K562 (cell line): ENCODE measurements at regions not wholly inside any gene's neighbourhood (a gene's known extent, or its start where the extent isn't known, plus 50 kb on each side); places are given as distances from the start of the nearest gene placed in this dataset.
A peak's percentile ranks its signal among the peaks of the same experiment; 100 is the strongest.

ENCODE experiments used
- ATAC-seq: fragments of 200-7000 bp; cut with Tn5 transposase; 3 replicates; pipeline ENCODE4 v1.9.1; 2020; ENCODE audit warnings: moderate library complexity
- BruUV-seq: library from RNA; stranded (reverse); fragments of 400-500 nt; replicated peaks from 2 replicates; lab custom pipeline; 2021; lab: Mats Ljungman, UMichigan
- CTCF ChIA-PET: fragments of 300-600 bp; formaldehyde crosslinking; extraction: SDS; loops from one replicate; lab custom pipeline; 2021; ENCODE audit warnings: low intra/inter-chr PET ratio; lab: Yijun Ruan, JAX
- POLR2A ChIA-PET: fragments of 300-600, 350-650 bp; sonication (Branson Sonifier 250); formaldehyde crosslinking; extraction: SDS; loops from one replicate; lab custom pipeline; 2021; ENCODE audit warnings: antibody characterized with exemption, inconsistent platforms; lab: Yijun Ruan, JAX
- DNase-seq, 4 experiments: peaks; one replicate each; pipeline versions ENCODE4 v3.0.0 to v3.0.0-alpha.2; 2011 to 2018; ENCODE audit warnings: low spot score in 3 of 4, mixed read lengths in 3 of 4; ENCODE audit errors: extremely low read depth in 1 of 4
- FAIRE-seq: peaks from 2 replicates; lab custom pipeline; 2011; peaks lifted over from hg19 to GRCh38; lab: Jason Lieb, UNC
- H2AFZ ChIP-seq: 2 replicates; pipeline ENCODE4 v1.6.0; 2011; ENCODE audit warnings: low read depth, low read length, control low read depth, inconsistent platforms
- H3K27ac ChIP-seq: fragments of 200-600 bp; 3 replicates; pipeline ENCODE4 v1.8.0; 2011; ENCODE audit warnings: low read depth, mild to moderate bottlenecking, control low read depth, inconsistent platforms, low read length, moderate library complexity, mixed read lengths; ENCODE audit errors: extremely low read depth
- H3K27me3 ChIP-seq, 2 experiments: fragments of 300-600 bp in 1 of 2; 2 replicates in 1 of 2; 3 replicates in 1 of 2; pipeline versions ENCODE4 v1.6.0 to v1.8.0; 2011; ENCODE audit warnings: inconsistent platforms in 2 of 2, low read length in 2 of 2, mild to moderate bottlenecking in 1 of 2, mixed read lengths in 1 of 2, moderate library complexity in 1 of 2; ENCODE audit not compliant: control insufficient read depth in 2 of 2, insufficient read depth in 2 of 2
- H3K36me3 ChIP-seq: fragments of 300-600 bp; 3 replicates; pipeline ENCODE4 v1.8.0; 2011; ENCODE audit warnings: mild to moderate bottlenecking, low read length, inconsistent platforms; ENCODE audit not compliant: control insufficient read depth, insufficient read depth
- H3K4me1 ChIP-seq, 2 experiments: fragments of 200-600 bp in 1 of 2; replicated peaks in 1 of 2; 2 replicates in 1 of 2; 3 replicates in 1 of 2; pipeline versions ENCODE4 v1.5.1 to v1.8.0; 2011; ENCODE audit warnings: inconsistent platforms in 2 of 2, low read length in 2 of 2, mild to moderate bottlenecking in 1 of 2, mixed read lengths in 1 of 2, moderate library complexity in 1 of 2; ENCODE audit not compliant: control insufficient read depth in 2 of 2, insufficient read depth in 2 of 2
- H3K4me2 ChIP-seq: 2 replicates; pipeline ENCODE4 v1.6.1; 2011; ENCODE audit warnings: low read length, control low read depth, inconsistent platforms, mixed read lengths; ENCODE audit not compliant: insufficient read depth
- H3K4me3 ChIP-seq: fragments of 200-600 bp; sonication (generic), shearing (Covaris generic); 2 replicates; pipeline ENCODE4 v1.5.1; 2016; ENCODE audit warnings: control low read depth, inconsistent platforms
- H3K79me2 ChIP-seq: fragments of 200-600 bp; 3 replicates; pipeline ENCODE4 v1.8.0; 2011; ENCODE audit warnings: low read length, inconsistent platforms; ENCODE audit not compliant: control insufficient read depth, insufficient read depth
- H3K9ac ChIP-seq, 2 experiments: 2 replicates each; pipeline versions ENCODE4 v1.6.0 to v1.6.1; 2011; ENCODE audit warnings: low read depth in 2 of 2, low read length in 2 of 2, control low read depth in 1 of 2, inconsistent platforms in 1 of 2, mild to moderate bottlenecking in 1 of 2, mixed read lengths in 1 of 2; ENCODE audit not compliant: insufficient read depth in 1 of 2
- H3K9me1 ChIP-seq: one replicate; pipeline ENCODE4 v1.6.0; 2011; ENCODE audit warnings: inconsistent platforms, mild to moderate bottlenecking, low read length, moderate library complexity; ENCODE audit not compliant: control insufficient read depth, insufficient read depth
- H3K9me3 ChIP-seq: replicated peaks from 2 replicates; pipeline ENCODE4 v1.5.1; 2011; ENCODE audit warnings: low read depth, low read length, inconsistent platforms; ENCODE audit not compliant: control insufficient read depth, insufficient read depth
- H4K20me1 ChIP-seq: replicated peaks from 2 replicates; pipeline ENCODE4 v1.6.1; 2011; ENCODE audit warnings: low read length, inconsistent platforms, mixed read lengths; ENCODE audit not compliant: control insufficient read depth, insufficient read depth
- ATF2 ChIP-seq: sonication (generic); formaldehyde crosslinking; IDR thresholded peaks from 2 replicates; pipeline ENCODE4 v1.8.1; 2022; ENCODE audit warnings: missing genetic modification reagents
- BRF2 ChIP-seq: IDR thresholded peaks from 3 replicates; pipeline ENCODE4 v1.6.1; 2011; ENCODE audit warnings: borderline replicate concordance, mild to moderate bottlenecking; ENCODE audit not compliant: insufficient read length, insufficient read depth
- E2F6 ChIP-seq, 2 experiments: IDR thresholded peaks; 2 replicates each; pipeline ENCODE4 v1.6.1; 2011; ENCODE audit warnings: borderline replicate concordance in 1 of 2, control low read depth in 1 of 2, low read depth in 1 of 2, low read length in 1 of 2, mild to moderate bottlenecking in 1 of 2, mixed read lengths in 1 of 2, moderate library complexity in 1 of 2; ENCODE audit not compliant: insufficient read depth in 1 of 2, insufficient read length in 1 of 2, poor library complexity in 1 of 2, severe bottlenecking in 1 of 2; ENCODE audit errors: extremely low read depth in 1 of 2
- FOXK1 ChIP-seq: sonication (generic); formaldehyde crosslinking; IDR thresholded peaks from 2 replicates; pipeline ENCODE4 v1.8.0; 2022; ENCODE audit warnings: missing genetic modification reagents, mild to moderate bottlenecking, borderline replicate concordance
- HDAC1 ChIP-seq, 2 experiments: fragments of 450-650 bp; IDR thresholded peaks; 2 replicates each; pipeline ENCODE4 v1.6.1; 2016 to 2017; ENCODE audit warnings: inconsistent platforms in 1 of 2, mild to moderate bottlenecking in 1 of 2, moderate library complexity in 1 of 2
- JUNB ChIP-seq: fragments of 450-650 bp; formaldehyde crosslinking; conservative IDR thresholded peaks from 2 replicates; pipeline ENCODE4 v1.4.0; 2020; ENCODE audit warnings: mild to moderate bottlenecking
- KDM5B ChIP-seq: fragments of 200-600 bp; sonication (generic); IDR thresholded peaks from 2 replicates; pipeline ENCODE4 v1.6.1; 2012; ENCODE audit warnings: low read depth, mild to moderate bottlenecking, moderate library complexity, low read length, control low read depth, inconsistent platforms; ENCODE audit not compliant: insufficient replicate concordance
- NR0B1 ChIP-seq: fragments of 450-650 bp; IDR thresholded peaks from one replicate; pipeline ENCODE4 v1.6.1; 2018; ENCODE audit warnings: mild to moderate bottlenecking, moderate library complexity; ENCODE audit not compliant: partially characterized antibody
- ZBTB34 ChIP-seq: fragments of 250-450 bp; sonication (Bioruptor Pico); IDR thresholded peaks from 2 replicates; pipeline ENCODE4 v1.8.0; 2021; ENCODE audit warnings: mild to moderate bottlenecking, moderate library complexity
- ZBTB49 ChIP-seq: sonication (generic); formaldehyde crosslinking; IDR thresholded peaks from 2 replicates; pipeline ENCODE4 v1.8.0; 2022; ENCODE audit warnings: missing genetic modification reagents, mild to moderate bottlenecking, borderline replicate concordance
- ZNF184 ChIP-seq: sonication (generic); formaldehyde crosslinking; IDR thresholded peaks from 2 replicates; pipeline ENCODE4 v1.5.0; 2020; ENCODE audit warnings: missing genetic modification reagents
- ZNF263 ChIP-seq: sonication (generic); formaldehyde crosslinking; IDR thresholded peaks from 2 replicates; pipeline ENCODE4 v1.8.0; 2022; ENCODE audit warnings: mild to moderate bottlenecking, missing genetic modification reagents, borderline replicate concordance
- WGBS: fragments of 100-300 bp; shearing (Covaris generic); methylation state at CpG from one replicate; pipeline ENCODE4 v1.1.6; 2016; ENCODE audit warnings: low coverage, mixed read lengths; ENCODE audit not compliant: insufficient coverage; ENCODE audit errors: missing lambda C conversion rate; 5-methylcytosine and 5-hydroxymethylcytosine counted together
- in situ Hi-C: fragments of 300-500 bp; cut with MboI; formaldehyde crosslinking; loops from 4 replicates; pipeline ENCODE4 v1.15.0; 2018; ENCODE audit warnings: inconsistent platforms, mixed read lengths
- intact Hi-C: fragments of 100-400 bp; cut with micrococcal nuclease; formaldehyde crosslinking; loops from 2 replicates; pipeline ENCODE4 v1.14.2; 2022

- Histone ChIP-seq H3K36me3 (no peaks in the 10 kb centered on the region), H3K9me3 (no peaks in the 10 kb centered on the region), H3K9me1 (peaks cover 8% of the 10 kb centered on the region), H3K4me2 (peak overlapping the region; percentile 29; the same call in 1 of the 2 replicates), H3K27me3 (no peaks in the 10 kb centered on the region), H2AFZ (peak overlapping the region; percentile 47; the same call in 1 of the 2 replicates), H4K20me1 (no peaks in the 10 kb centered on the region), H3K79me2 (no peaks in the 10 kb centered on the region), H3K4me1 (peaks cover 6 to 17% of the 10 kb centered on the region in 2 experiments), H3K4me3 (no peak overlapping the region), H3K9ac (no peak overlapping the region; a peak in 1 of 4 replicates), H3K27ac (no peak overlapping the region)
- FAIRE-seq, result no peak
- ChIA-PET POLR2A (interaction anchor here (0.6 to 1.9 kb wide), 4 partner anchors 9 to 817 kb away, joined by 3 to 7 read pairs (median 3); partner anchors contain the start of gene ACTR2), CTCF (no interaction called here)
- intact Hi-C loops (loop anchor here (5.0 kb wide), 1 partner anchor 289 kb away; no protein-coding TSS in a partner anchor), in situ Hi-C loops (no loop called here)
- DNase-seq, result no peak
- ATAC-seq, result peak; percentile 32; the same call in 2 of the 3 replicates
- WGBS, result 52% methylated on average over 7 of the region's 9 CpGs
- BruUV-seq, result no TSS peak
- TF ChIP-seq FOXK1 (no peak), NR0B1 (no peak), ZNF184 (CRISPR knock-in tag) (no peak), ATF2 (CRISPR knock-in tag) (no peak), E2F6 (IDR thresholded peaks at IDR 0.05; ENCODE audit: borderline replicate concordance in 1 of 2, extremely low read depth in 1 of 2, insufficient read depth in 1 of 2, insufficient read length in 1 of 2, low read depth in 1 of 2, low read length in 1 of 2, poor library complexity in 1 of 2, severe bottlenecking in 1 of 2) (no peak), ZBTB49 (CRISPR knock-in tag) (no peak), HDAC1 (IDR thresholded peaks at IDR 0.05) (no peak), ZNF263 (CRISPR knock-in tag) (no peak), ZBTB34 (CRISPR knock-in tag) (no peak), JUNB (no peak), BRF2 (no peak), KDM5B (no peak)
These were observed 134.2 kb upstream of the SPRED2 start for GRCh38 chr2:65566617-65567016.
